ENCODE measurements at regions not wholly inside any gene's neighbourhood (a gene's known extent, or its start where the extent isn't known, plus 50 kb on each side); places are given as distances from the start of the nearest gene placed in this dataset.

DNA sequence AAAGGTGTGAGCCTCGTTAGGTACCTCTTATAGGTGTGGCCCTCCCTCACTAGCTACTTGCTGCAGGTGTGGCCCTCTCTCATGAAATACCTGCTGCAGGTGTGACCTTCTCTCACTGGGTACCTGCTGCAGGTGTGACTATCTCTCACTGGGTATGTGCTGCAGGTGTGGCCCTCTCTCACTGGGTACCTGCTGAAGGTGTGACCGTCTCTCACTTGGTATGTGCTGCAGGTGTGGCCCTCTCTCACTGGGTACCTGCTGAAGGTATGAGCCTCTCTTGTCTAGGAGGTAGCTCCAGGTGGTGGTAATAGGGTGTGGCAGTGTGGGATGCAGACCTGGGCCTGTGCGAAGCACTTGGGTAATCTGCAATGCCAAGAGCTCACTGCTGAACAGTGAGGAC lies 170.7 kb upstream of the PLPP4 start (continued):
- TF ChIP-seq, protein P1, sequence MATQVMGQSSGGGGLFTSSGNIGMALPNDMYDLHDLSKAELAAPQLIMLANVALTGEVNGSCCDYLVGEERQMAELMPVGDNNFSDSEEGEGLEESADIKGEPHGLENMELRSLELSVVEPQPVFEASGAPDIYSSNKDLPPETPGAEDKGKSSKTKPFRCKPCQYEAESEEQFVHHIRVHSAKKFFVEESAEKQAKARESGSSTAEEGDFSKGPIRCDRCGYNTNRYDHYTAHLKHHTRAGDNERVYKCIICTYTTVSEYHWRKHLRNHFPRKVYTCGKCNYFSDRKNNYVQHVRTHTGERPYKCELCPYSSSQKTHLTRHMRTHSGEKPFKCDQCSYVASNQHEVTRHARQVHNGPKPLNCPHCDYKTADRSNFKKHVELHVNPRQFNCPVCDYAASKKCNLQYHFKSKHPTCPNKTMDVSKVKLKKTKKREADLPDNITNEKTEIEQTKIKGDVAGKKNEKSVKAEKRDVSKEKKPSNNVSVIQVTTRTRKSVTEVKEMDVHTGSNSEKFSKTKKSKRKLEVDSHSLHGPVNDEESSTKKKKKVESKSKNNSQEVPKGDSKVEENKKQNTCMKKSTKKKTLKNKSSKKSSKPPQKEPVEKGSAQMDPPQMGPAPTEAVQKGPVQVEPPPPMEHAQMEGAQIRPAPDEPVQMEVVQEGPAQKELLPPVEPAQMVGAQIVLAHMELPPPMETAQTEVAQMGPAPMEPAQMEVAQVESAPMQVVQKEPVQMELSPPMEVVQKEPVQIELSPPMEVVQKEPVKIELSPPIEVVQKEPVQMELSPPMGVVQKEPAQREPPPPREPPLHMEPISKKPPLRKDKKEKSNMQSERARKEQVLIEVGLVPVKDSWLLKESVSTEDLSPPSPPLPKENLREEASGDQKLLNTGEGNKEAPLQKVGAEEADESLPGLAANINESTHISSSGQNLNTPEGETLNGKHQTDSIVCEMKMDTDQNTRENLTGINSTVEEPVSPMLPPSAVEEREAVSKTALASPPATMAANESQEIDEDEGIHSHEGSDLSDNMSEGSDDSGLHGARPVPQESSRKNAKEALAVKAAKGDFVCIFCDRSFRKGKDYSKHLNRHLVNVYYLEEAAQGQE (IDR thresholded peaks at IDR 0.05), result no peak
- TF ChIP-seq, protein P2, sequence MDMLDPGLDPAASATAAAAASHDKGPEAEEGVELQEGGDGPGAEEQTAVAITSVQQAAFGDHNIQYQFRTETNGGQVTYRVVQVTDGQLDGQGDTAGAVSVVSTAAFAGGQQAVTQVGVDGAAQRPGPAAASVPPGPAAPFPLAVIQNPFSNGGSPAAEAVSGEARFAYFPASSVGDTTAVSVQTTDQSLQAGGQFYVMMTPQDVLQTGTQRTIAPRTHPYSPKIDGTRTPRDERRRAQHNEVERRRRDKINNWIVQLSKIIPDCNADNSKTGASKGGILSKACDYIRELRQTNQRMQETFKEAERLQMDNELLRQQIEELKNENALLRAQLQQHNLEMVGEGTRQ (IDR thresholded peaks at IDR 0.05), result no peak
- TF ChIP-seq HEYL (CRISPR knock-in tag; IDR thresholded peaks at IDR 0.05) (no peak), EHF (CRISPR knock-in tag; IDR thresholded peaks at IDR 0.05) (no peak), FOSL2 (IDR thresholded peaks at IDR 0.05) (no peak), FOSL2 (CRISPR knock-in tag; IDR thresholded peaks at IDR 0.05) (no peak), HOXB13 (CRISPR knock-in tag; IDR thresholded peaks at IDR 0.05; ENCODE audit: low read depth) (no peak)

DNA sequence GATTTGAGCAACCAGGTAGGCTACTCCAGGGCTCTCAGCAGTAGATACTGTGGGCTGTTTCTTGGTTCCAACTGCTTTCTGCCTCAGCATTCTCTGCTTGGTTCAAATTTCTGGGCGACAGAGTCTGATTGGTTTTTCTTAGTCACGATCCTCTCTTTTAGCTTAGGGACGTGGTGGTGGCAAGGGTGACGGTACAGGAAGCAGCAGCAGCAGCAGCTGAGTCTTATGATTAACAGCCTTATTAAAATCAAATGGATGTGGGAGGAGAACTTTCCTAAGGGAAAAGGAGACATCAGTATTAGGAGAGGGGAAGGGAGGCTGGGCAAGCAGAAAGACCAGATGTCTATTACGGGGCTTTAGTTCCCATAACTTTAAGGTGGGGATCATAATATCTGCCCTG lies 156.5 kb upstream of the PLPP4 start:
- Histone ChIP-seq H3K4me2 (no peak overlapping the region), H3K4me1 (no peaks in the 10 kb centered on the region), H3K9me3 (no peaks in the 10 kb centered on the region), H3K4me3 (no peak overlapping the region), H3K27ac (no peak overlapping the region)
- DNase-seq (ENCODE audit: low read depth in 1 of 2, low spot score in 1 of 2) (no peak), ATAC-seq (no peak), FAIRE-seq (no peak)
- WGBS (ENCODE audit: missing lambda C conversion rate), result 8% methylated on average over 5 of the region's 5 CpGs
- TF ChIP-seq TFCP2L1 (CRISPR knock-in tag; IDR thresholded peaks at IDR 0.05) (no peak), KDM5A (IDR thresholded peaks at IDR 0.05) (no peak), MYC (IDR thresholded peaks at IDR 0.05; ENCODE audit: borderline replicate concordance, low read length) (no peak)
- TF ChIP-seq, protein P3, sequence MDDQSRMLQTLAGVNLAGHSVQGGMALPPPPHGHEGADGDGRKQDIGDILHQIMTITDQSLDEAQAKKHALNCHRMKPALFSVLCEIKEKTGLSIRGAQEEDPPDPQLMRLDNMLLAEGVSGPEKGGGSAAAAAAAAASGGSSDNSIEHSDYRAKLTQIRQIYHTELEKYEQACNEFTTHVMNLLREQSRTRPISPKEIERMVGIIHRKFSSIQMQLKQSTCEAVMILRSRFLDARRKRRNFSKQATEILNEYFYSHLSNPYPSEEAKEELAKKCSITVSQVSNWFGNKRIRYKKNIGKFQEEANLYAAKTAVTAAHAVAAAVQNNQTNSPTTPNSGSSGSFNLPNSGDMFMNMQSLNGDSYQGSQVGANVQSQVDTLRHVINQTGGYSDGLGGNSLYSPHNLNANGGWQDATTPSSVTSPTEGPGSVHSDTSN (IDR thresholded peaks at IDR 0.05), result no peak
- CTCF ChIA-PET, result no interaction called here
- POLR2A ChIA-PET, result no interaction called here

DNA sequence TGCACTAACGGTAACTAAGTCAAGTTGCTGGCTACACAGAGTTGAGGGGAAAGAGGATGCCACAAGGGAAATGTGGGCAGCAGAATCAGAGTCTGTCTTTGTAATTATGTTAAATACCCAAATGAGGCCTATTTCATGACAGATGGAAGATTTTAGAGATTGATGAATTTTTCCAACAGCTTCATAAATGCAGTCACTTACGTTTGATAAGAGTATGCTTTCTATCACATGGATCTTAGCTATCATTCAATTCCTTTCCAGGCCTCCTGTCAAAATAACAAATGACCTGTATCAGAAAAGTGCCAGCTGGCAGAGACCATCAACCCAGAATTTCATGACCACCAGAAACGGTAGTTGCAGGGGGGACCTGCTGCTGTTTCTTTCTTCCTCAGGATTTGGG lies 148.4 kb upstream of the PLPP4 start:
- Histone ChIP-seq H3K27ac (no peak overlapping the region), H3K4me2 (no peak overlapping the region), H3K9me3 (no peaks in the 10 kb centered on the region), H3K4me1 (no peaks in the 10 kb centered on the region), H3K4me3 (no peak overlapping the region)
- ChIA-PET POLR2A (no interaction called here), CTCF (no interaction called here)
- ATAC-seq (no peak), DNase-seq (ENCODE audit: low read depth in 1 of 2, low spot score in 1 of 2) (no peak), FAIRE-seq (no peak)
- TF ChIP-seq MAZ (IDR thresholded peaks at IDR 0.05; ENCODE audit: borderline replicate concordance, low read depth, low read length), result no peak
- no peak for TF ChIP-seq TP53 (CRISPR knock-in tag; IDR thresholded peaks at IDR 0.05)
- no peak for TF ChIP-seq ZFP36 (IDR thresholded peaks at IDR 0.05; ENCODE audit: borderline replicate concordance, partially characterized antibody)
- TF ChIP-seq ZNF302 (CRISPR knock-in tag; IDR thresholded peaks at IDR 0.05), result no peak
- TF ChIP-seq, protein P4, sequence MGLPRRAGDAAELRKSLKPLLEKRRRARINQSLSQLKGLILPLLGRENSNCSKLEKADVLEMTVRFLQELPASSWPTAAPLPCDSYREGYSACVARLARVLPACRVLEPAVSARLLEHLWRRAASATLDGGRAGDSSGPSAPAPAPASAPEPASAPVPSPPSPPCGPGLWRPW (IDR thresholded peaks at IDR 0.05), result no peak
- TF ChIP-seq NR3C1 (IDR thresholded peaks at IDR 0.05), result no peak
- TF ChIP-seq, protein P5, sequence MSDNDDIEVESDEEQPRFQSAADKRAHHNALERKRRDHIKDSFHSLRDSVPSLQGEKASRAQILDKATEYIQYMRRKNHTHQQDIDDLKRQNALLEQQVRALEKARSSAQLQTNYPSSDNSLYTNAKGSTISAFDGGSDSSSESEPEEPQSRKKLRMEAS (IDR thresholded peaks at IDR 0.05), result no peak
- no peak for TF ChIP-seq KDM1A (IDR thresholded peaks at IDR 0.05; ENCODE audit: low read depth)
- no peak for TF ChIP-seq NFE2L2 (conservative IDR thresholded peaks at IDR 0.05; ENCODE audit: low read length)
- TF ChIP-seq JUNB (IDR thresholded peaks at IDR 0.05), result no peak
- TF ChIP-seq PHF8 (IDR thresholded peaks at IDR 0.05; ENCODE audit: borderline replicate concordance, low read depth), result no peak
- no peak for TF ChIP-seq ESRRA (IDR thresholded peaks at IDR 0.05; ENCODE audit: borderline replicate concordance, low read length)
- TF ChIP-seq, protein P6, sequence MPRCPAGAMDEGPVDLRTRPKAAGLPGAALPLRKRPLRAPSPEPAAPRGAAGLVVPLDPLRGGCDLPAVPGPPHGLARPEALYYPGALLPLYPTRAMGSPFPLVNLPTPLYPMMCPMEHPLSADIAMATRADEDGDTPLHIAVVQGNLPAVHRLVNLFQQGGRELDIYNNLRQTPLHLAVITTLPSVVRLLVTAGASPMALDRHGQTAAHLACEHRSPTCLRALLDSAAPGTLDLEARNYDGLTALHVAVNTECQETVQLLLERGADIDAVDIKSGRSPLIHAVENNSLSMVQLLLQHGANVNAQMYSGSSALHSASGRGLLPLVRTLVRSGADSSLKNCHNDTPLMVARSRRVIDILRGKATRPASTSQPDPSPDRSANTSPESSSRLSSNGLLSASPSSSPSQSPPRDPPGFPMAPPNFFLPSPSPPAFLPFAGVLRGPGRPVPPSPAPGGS (IDR thresholded peaks at IDR 0.05), result no peak
- TF ChIP-seq, protein P7, sequence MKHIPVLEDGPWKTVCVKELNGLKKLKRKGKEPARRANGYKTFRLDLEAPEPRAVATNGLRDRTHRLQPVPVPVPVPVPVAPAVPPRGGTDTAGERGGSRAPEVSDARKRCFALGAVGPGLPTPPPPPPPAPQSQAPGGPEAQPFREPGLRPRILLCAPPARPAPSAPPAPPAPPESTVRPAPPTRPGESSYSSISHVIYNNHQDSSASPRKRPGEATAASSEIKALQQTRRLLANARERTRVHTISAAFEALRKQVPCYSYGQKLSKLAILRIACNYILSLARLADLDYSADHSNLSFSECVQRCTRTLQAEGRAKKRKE (CRISPR knock-in tag; IDR thresholded peaks at IDR 0.05; ENCODE audit: low read depth), result no peak
- TF ChIP-seq, protein P2 (IDR thresholded peaks at IDR 0.05), result no peak
- no peak for TF ChIP-seq EHF (CRISPR knock-in tag; IDR thresholded peaks at IDR 0.05)
- no peak for TF ChIP-seq POLR2A (IDR thresholded peaks at IDR 0.05; ENCODE audit: low read length)
- WGBS (ENCODE audit: missing lambda C conversion rate), result 5% methylated on average over 3 of the region's 3 CpGs
